GM18511 (cell line): ENCODE measurements at regions not wholly inside any gene's neighbourhood (a gene's known extent, or its start where the extent isn't known, plus 50 kb on each side); places are given as distances from the start of the nearest gene placed in this dataset.

Experiments
- ATAC-seq: cut with Tn5 transposase; IDR thresholded peaks from one replicate; pipeline ENCODE4 v1.9.1; 2021; ENCODE audit warnings: mild to moderate bottlenecking, moderate library complexity; ENCODE audit not compliant: unreplicated experiment

DNA sequence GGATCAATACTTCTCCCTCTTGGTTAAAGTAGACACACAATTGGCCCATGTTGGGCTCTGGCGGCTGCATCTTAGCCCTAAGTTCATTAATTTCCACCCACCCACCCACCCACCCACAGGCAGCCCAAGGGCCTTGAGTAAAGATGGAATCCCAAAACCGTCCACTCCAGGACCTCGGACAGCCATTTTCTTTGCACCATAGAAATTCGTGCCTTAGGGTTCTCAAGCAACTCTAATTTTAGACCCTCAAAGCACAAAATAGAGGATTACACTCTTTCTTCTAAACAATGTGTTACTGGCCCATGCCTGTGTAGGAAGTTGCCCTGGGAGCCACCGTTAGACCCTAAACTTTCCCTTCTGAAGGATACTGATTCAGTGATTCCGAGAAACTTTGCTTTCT, 568.5 kb downstream of the IRX1 start:
- ATAC-seq = no peak

DNA sequence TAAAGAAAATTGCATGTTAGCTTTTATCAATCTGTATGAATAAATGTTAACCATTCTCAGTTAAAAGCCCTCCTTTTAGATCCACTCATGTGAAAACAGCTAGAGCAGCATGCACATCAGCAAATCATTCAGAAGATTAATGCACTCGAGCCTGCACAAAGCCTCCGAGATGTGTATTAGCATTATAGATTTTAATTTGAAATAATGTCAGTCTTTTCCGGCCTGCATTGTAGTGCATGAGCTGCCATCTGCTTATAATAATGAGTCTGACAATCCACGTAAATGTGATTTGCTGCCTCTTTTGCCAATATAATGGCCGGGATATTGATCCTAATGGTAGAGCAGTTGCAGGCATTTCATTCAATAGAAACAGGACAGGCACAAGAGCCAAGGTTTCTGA, 585.1 kb downstream of the IRX1 start:
- no peak for ATAC-seq

DNA sequence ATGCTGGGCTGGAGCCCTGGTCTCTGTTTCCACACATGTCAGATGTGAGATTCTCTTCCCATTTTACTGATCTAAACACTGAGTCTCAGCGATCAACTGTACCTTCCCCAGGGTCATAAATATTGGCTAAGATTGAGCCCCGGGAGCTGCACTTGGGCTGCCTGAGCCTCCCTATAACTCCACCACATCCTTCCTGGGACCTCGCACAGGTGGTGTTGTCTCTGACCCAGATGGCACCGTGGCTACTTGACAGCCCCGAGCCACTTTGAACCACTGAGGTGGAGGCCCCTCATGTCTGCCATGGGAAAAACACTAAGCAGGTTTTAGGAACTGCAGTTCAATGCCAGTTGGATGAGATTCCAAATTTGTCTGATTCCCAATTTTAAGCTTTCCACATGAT, 586.5 kb downstream of the IRX1 start:
- ATAC-seq = no peak

DNA sequence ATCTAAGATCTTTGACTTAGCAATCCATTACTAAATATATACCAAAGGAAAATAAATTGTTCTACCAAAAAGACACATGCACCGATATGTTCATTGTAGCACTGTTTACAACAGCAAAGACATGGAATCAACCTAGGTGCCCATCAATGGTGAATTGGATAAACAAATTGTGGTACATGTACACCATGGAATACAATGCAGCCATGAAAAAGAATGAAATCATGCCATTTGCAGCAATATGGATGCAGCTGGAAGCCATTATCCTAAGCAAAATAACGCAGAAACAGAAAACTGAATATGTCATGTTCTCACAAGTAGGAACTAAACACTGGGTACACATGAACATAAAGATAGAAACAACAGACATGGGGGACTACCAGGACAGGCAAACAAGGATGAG, 589.5 kb downstream of the IRX1 start:
- ATAC-seq = no peak

DNA sequence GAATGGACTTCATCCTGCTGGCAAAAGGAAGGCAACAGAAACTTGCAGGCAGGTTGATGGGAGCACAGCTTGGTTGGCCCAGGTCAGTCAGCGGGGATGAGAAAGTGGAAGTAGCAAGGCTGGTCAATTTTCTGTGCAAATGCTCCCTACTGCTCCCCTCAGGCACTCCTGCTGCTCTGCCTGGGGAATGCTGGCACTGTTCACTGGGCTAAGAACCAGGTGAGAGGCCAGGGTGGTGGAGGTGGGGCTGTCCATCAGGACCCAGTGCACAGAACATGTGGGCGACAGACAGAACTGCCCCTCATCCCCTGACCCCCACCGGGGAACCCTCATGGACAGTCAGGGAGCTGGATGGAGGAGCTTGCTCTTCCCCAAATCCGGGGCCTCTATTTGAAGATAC, 593.1 kb downstream of the IRX1 start:
- no peak for ATAC-seq

DNA sequence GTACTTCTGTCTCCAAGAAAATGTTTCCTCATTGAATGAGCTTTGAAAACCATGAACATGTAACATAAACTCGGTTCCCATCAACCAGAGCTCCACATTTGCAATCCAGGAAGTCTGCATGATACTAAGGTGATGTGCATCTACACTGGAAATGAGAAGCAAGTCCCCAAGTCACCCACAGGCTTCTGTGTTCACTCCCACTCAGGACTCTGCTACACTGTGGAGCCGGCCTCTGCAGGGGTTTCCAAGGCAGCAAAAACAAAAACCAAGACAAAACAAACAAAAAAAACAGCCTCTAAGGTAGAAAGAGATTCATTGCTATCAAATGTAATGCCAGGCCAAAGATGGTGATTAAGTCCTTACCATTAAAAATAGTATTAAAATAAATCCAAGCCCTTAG, 593.7 kb downstream of the IRX1 start:
- ATAC-seq = no peak

DNA sequence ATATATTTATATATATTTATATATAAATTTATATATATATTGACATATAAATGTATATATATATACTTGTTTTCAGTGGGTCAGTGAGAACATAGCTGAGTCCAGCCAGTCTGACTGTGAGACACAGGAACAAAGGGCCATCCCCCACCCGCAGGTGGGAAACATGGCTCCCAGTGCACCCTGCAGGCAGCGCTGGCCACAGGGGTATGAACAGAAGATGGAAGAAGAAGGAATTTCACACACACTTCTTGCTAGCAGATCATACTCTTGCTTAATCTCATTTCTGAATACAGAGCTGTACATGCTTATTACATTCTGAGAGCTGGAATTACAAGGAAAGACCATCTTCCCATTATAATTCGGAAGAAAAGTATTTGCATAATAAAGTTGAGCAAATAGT, 595.4 kb downstream of the IRX1 start:
- no peak for ATAC-seq

DNA sequence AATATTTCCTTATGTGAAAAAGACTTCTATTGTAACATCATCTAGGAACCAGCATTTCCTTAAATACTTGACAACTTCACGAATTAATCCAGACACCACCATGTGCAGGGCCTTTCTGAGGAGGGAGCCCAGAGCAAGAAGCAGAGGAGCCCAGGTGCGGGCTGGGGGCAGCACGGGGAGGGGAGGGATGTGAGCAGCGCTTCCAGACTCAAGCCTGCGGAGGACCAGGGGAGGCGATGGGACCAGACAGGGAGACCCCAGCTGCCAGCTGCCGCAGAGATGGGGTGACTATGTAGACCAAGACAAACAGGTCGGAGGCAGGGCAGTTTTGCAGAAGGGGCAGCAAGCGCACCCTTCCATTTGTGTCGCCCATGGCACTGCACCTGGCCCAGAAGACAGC, 596.1 kb downstream of the IRX1 start:
- ATAC-seq = no peak

DNA sequence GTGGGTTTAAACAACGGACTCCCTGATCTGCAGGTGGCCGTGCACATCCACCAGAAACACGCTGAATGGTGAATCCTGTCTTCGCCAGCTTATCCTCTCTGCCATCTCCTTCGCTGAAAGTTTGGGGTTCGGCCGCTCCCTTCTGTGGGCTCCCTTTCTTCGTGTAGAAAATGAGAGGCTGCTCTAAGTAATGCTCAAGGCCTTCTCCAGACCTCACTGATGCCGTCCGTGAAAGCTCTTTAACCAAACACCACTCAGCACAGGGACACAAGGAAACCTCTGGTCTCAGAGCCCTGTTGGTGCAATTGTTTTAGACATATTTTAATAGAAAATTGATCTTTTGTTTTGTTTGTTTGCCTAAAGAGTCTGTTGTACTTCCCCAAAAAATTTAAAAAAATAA, 596.5 kb downstream of the IRX1 start:
- no peak for ATAC-seq

DNA sequence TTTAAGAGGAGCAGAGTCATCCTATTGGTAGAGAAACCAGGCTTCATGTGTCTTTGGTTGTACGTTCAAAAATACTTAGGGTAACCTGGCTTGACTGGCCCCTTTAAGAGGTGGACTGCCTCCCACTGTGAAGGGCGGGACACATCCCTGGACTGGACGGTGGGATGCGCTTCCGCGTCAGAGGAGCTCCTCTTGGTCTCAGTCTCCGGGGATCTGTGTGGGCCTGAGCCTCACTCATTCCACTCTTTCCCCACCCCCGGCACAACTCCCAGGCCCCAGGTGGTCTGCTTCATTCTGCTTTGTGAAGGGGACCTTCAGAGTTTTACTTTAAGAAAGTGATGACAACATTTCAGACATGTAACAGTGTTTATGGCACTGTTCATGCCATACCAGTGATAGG, 601.1 kb downstream of the IRX1 start:
- no peak for ATAC-seq

DNA sequence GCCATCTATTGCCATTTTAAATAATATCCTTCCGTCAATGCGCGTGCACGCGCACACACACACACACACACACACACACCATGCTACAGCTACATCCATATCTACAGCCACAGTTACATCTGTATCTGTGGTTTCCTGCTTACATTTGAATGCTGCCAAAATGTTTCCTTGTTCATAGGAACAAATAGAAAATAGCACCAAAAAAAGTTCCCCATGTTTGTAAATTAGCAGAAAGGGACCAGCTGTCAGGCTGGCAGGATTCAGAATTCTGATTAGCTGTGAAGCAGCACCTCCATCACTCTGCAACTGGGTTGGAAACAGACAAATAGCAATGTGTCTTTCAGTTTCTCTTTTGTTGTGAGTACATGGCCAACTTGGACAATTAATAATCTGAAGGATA, 601.5 kb downstream of the IRX1 start:
- ATAC-seq = no peak

DNA sequence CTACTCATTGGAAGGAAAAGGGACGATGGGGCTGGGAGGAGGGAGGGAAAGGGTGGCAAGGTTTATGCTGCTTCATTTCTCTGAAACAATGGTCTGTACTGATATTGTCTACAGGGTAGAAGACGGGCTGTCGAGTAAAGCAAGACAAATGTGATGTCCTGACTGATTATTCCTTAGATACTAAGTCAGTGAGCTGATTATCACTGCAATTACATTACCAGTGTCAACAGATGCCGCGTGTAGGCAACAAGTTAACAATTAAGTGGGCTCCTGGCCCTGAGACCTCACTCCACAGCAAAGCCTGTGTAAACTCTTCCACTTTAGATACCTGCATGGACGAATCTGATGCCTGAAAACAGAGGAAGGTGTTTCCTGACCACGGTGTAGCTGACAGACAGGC, 602.8 kb downstream of the IRX1 start:
- no peak for ATAC-seq

DNA sequence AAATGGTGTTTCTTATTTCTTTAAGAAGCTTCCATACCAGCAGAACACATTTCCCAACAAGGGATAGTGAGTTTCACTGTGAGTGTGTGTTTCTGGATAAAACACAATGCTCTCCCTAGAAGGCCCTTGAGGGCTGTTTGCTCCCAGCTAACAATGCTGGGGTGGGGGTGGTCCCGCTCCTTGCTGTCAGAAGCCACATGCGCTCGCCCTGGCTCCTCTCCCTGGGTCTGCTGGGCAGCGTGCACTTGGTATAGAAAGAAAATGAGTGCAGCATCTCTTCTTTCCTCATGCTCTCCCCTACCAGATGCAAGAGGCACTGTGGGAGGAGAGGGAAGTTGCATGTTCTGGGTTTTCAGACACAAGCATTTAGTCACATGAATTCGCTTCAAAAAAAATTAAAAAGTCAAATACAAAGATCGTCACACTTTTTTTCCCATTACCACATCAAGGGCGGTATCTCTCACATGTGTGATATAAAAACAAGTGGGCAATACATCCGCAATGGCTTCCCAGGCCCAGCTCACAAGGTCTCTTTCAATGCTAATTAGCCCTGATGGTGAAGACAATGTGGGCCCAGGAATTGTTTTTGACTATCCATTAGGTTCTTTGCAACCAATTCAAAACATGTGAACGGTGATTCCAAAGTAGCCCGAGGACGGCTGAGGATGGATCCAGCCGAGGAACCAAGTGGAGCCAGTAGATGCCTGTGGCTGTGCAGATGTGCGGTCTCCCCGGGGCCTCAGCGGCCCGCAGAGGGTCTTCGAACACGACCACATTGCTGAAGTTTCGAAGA, 603.6 kb downstream of the IRX1 start:
- ATAC-seq = no peak

DNA sequence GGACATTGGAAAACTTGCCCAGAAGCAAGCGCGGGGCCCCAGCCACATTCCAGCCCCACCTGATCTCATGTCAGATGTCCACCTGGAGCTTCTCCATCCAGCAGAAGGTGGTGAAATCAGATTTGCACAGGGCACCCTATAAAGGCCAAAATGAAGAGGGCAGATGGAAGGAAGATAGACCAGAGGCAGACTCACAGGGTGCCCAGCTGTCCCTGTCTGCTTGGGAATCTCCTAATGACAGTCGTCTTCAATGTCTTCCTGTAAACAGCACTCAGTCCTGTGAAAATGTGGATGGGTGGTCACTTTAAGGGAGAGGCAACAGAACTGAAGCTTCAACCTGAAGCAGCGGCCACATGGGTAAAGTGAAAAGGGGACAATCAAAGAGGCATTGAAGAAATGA, 607.5 kb downstream of the IRX1 start:
- ATAC-seq = no peak

DNA sequence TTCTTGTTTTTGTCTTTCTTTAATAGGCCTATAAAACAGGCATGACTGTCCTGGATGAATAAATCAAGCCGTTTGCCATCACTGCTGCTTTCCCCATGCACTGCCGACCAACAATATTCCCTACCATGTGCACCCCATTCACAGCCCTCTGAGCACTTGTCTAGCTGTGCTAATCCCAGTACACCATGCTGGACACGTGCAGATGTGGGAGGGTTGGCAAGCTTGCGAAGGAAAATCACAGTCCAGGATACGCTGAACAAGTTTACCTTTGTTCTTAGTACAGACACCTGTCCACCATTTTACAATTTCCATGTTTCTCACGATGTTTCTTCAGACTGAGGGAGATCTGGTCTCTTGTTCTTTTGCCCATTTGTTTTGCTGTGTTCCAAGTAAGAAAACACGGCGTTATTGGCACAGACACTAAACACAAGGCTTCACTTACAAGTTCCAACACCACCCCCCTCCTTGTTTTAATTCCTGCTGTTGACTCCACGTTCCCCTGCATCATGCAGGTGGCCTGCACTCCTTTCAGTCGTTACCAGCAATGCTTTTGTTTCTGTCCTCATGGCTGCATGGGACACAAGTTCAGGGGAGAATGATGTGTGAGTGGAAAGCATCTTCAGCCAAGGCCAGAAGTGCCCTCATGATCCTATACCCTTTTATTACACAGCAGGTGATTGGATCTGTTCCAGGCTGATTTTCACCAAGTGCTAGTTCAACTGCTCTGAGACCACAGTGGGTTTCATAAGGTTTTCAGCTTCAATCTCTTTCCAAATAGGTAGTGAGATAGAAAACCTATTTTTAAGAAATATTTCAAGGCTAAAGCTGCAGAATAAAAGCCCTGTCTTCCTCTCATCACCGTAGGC, 608.9 kb downstream of the IRX1 start:
- ATAC-seq = no peak

DNA sequence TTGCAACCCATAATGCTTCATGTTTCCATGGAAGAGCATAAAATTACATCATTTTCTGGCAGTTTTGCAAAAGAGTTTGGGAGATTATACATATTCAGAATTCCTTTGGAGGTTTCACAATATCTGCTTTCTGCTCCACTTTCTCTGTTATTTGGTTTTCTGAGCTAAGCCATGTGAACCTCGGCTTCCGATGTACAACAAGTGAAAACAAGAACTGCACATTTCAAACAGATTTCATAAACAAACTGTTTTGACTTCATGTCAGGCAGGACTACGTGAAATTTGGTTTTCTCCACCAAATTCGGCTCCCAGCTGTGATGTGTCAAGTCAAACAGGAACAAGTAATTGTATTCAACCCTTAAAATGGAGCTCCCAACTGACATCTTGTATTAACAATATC, 609.8 kb downstream of the IRX1 start:
- no peak for ATAC-seq

DNA sequence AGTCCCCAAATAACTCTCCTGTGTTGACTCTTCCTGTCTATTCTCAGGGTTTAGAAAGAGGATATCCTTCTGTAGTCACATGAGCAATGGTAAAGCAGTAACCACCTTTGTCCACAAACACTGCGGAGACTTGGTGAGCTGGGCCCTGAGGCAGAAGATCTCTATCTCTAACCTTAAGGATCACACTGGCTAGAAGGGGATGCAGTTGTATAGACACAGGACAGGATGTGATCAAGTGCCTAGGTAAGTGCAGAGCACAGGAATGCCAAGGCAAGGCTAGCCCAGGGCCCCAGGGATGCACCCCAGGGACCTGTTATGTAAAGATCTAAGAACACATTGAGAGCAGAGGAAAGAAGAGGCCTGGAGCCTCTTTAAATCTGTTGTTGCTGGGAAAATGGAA, 610.5 kb downstream of the IRX1 start:
- no peak for ATAC-seq

DNA sequence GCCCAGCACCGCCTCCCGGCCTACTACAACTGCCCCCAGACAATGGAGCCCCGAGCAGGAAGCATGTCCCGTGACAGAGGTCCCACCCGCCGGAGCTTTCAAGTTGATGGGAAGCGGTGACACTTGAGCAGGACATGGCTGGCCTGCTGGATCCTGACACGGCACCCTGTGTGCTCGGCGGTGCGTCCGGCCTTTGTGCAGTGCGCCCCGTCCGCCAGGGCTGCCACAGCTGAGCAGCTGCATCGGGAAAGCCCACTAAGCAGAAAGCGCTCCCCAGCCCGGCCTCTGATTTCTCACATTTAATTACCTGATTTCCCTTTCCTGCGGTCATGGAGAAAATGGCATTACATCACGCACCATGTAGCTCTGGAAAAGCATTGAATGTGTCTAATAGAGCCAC, 611.9 kb downstream of the IRX1 start:
- ATAC-seq = no peak

DNA sequence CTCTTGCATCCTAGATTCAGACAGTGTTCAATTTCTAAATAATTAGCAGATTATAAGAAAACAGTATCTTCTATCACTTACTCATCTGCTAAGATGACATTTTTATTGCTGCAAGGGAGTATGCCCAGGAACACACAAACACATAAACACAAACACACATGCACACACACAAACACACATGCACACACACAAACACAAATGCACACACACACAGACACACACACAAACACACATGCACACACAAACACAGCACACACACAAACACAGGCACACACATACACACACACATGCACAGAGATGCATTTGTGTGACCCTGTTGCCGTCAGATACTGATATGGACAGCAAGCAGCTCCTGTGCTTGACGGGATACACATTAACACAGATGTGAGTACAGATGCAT, 612.9 kb downstream of the IRX1 start:
- no peak for ATAC-seq

DNA sequence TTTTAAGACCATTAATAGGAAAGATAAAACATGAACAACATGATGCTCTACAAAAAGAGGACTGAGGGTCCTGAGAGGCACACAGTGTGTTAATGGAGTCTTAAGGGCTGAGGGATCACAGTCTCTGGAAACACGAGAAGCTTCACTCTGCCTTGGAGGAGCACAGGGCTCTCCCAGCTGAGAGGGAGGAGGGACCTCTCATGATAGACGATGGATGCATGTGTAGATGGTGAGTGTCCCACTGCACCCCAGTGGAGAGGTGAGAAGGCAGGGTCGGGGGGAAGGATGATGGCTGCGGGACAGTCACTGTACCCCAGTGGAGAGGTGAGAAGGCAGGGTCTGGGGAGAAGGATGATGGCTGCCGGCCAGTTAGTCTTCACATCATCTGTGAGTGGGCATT, 613.4 kb downstream of the IRX1 start:
- no peak for ATAC-seq

DNA sequence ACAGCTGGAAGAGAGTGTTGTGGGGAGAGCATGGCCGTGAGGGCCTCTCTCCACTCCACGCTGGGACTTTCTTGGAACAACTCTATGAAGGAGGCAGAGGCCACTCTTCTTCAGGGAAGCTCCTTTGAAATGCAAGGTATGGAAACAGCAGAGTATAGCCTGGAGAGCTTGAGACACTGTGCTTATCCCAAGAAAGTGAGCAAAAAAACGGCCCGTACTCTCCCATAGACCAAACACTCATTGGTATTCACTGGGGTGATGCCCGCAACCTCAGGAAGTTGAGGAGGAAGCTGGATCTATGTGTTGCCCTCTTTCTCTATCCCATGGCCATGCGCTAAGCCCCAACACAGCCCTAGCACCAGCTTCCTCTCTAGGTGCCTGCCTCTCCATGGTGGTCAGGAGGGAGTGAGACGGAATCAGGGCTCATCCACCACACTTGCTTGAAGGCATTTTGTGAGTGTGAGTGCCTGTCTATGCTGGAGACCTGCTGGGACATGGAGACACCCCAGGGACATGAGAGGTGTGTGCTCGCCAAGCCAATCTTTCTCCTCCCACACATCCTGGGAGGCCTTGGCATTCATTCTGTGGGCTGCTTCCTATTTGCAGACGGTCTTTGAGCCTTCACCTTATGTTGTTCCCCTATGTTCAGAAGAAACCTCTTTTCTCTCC, 616.6 kb downstream of the IRX1 start:
- no peak for ATAC-seq
